GM19455 (cell line): ENCODE measurements at regions not wholly inside any gene's neighbourhood (a gene's known extent, or its start where the extent isn't known, plus 50 kb on each side); places are given as distances from the start of the nearest gene placed in this dataset.
"Not testable (repeated sequence)": the region's sequence is repeated elsewhere in the genome, so short reads cannot be mapped to it uniquely, and the experiment has no call there.

Experiments used
- ATAC-seq: cut with Tn5 transposase; IDR thresholded peaks from one replicate; pipeline ENCODE4 v1.9.1; 2021; ENCODE audit not compliant: unreplicated experiment

GRCh38 chr7:142698429-142698828 is 50.8 kb upstream of the PRSS1 start:
- no peak for ATAC-seq

- no peak for ATAC-seq
These were observed 52.0 kb upstream of the PRSS1 start for GRCh38 chr7:142697270-142697669.

DNA sequence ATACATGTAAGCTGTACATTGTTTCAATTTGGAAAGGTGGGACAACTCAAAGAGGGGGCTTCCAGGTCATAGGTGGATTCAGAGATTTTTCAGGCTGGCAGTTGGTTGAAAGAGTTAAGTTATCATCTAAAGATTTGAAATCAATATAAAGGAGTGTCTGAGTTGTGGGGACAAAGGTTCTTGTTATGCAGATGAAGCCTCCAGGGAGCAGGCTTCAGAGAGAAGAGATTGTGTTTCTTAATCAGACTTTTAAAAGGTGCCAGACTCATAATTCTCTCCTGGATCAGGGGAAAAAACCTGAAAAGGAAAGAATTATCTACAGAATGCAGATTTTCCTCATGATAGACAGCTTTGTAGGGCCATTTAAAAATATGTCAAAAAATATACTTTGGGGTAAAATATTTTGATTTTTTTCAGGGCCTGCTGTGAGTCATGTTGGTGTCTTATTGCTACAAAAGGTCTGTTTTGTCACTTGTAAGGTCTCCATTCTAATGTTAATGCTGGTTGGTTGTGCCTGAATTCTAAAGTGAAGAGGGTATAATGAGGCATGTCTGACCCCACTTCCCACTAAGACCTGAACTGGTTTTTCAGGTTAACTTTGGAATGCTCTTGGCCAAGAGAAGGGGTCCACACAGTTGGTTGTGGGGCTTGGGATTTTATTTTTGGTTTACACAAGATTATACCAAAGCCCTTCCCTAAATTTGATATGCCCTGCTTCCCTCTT is 52.7 kb upstream of the PRSS1 start:
- ATAC-seq = no peak

DNA sequence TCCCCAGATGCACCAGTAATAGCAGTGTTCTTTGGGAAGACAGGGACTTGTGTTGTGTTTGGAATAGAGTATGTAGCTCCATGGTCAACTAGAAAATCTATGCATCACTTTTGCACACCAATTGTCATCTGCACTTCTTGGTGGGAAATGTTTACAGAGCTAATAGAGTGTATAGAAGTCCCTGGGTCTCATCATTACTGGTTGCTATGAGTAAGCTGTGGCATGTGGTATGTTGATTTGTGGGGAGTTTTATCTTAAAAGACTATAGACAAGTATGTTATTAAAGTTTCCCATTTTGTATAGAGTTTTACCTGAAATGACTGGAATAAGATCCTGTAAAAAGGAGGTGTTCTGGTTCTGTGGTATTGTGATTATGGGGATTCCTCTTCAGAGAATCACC is 55.4 kb upstream of the PRSS1 start:
- ATAC-seq = no peak

- no peak for ATAC-seq
These were observed 58.6 kb upstream of the PRSS1 start for GRCh38 chr7:142690554-142691182.

DNA sequence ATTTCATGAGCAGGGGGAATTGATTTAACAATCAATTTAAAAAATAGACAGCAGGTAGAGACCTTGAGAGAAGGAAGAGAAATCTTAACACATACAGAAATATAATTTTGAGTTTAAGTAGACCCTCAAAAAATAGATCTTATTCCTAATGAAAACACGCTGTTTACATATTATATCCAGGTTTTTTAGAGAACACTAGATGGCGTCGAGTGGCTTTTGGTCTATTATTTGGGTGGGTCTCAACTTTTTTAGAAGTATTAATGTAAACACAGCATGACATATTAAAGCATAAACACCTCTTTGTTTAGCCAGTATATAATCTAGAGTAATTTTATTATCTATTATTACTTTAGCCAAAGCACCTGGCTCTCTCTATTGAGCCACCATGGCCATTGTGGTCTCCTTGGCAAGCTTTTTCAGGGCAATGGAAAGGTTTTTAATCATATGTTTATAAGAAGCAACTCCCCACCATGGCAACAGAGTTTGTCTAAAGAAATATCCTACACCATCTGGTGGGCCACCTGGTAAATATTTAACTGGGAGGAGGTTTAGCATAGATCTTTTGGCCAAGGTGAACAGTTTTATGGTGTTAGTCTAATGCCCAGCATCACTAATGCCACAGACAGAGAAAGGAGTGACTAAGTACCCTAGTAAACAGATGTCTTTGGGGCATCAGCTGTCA is 59.7 kb upstream of the PRSS1 start:
- ATAC-seq = no peak

GRCh38 chr7:142685877-142686508 is 63.3 kb upstream of the PRSS1 start:
- no peak for ATAC-seq

- no peak for ATAC-seq
These were observed 67.8 kb upstream of the PRSS1 start for GRCh38 chr7:142681314-142682092.

GRCh38 chr7:142671506-142671905 is 77.8 kb upstream of the PRSS1 start:
- ATAC-seq = no peak

GRCh38 chr7:142670511-142670910 is 78.8 kb upstream of the PRSS1 start:
- no peak for ATAC-seq

DNA sequence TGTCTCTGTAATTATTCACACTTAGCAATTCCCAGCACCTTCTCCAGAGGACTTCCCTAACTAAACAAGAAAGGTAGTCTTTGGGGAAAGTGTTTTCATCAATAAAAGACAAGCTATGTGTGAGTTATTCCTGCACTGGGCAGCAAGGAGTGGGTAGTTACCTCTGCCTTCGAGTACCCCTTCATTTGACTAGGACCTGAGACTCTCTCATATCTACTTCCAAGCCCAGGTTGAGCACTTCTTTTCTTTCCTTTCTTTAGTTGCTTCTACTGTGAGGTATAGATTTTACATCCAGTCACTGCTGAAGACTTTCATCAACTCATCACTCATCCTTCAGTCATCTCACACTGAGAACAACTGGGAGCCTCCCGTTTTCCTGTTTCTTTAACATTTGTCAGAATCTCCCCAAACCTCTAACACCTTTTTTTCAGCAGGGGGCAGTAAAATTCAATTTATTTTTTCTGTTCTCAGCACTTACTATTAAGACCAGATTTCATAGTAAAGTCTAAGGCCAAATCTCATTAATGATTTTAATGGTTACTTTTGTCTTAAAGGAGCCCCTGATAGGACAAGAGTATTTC is 80.1 kb upstream of the PRSS1 start:
- ATAC-seq = no peak

- ATAC-seq = no peak
These were observed 80.8 kb upstream of the PRSS1 start for GRCh38 chr7:142668495-142668894.

DNA sequence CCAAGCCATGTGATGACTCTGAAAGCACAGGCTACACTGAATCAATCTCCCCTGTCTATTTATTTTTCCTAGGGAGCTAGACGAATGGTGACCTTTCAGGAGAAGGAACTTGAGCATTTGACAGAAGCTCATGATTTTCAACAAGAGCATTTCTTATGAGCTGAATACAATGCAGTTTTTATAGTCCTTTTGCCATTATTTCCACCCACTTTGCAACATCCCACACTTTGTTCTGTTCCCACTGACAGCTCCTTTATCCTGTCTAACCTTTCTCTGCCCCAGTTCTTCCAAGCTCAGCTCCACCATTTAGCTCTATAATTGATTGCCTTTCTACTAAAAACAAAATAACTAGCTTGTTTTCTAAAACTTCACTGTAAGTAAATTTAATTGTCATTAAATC is 91.9 kb upstream of the PRSS1 start:
- ATAC-seq = no peak

DNA sequence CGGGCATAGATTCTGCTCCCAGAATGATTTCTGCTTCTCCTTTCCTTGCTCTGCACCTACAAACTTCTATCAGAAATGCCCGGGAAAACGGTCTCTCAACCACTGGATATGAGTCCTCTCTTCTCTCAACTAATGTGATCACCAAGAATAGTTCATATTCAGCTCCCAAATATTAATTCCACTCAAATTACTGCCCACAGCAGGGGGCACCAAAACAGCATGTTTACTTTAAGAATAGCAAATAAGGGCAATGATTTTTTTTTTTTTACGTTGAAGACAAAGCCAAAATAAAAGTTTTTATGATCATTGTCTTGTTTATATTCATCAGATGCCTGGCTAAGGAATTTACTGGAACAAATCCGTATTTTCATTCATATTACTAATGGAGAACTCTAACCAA is 94.9 kb upstream of the PRSS1 start:
- no peak for ATAC-seq

DNA sequence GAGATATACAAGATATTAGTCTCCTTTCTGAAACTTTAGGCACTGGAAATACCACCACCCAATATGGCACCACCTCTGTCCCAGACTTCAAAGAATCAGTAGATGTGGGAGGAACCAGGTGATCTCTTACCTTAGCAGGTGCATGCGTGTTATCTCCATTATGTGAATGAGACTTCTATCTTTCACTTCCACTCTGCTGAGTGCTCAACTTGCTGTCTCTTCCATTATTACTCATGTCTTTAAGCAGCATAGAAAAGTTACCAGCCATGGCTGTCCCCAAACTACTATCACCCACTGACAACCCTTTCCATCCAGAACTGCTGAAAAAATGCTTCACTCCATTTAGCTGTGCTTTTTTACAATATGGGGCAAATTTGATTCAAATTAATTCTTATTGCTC is 101.5 kb upstream of the PRSS1 start:
- ATAC-seq = no peak

- ATAC-seq = no peak
These were observed 102.7 kb upstream of the PRSS1 start for GRCh38 chr7:142646386-142647140.

DNA sequence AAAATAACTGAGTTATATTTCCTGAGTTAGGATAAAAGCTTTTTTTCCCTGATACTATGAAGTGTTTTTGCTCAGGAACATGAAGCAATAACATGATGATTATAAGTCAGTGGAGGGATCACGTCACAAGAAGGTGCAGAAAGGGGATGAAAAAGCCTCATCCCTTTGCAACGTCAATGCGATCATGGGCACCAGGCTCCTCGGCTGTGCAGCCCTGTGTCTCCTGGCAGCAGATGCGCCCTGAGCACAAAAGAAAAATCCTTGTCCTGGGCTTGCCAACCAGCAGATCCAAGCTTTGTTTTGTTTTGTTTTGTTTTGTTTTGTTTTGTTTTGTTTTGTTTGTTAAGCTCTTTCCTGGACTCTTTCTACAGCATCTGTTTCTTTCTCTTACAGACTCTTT is 103.5 kb upstream of the PRSS1 start:
- ATAC-seq = no peak

- ATAC-seq = no peak
These were observed 107.0 kb upstream of the PRSS1 start for GRCh38 chr7:142642316-142642715.

DNA sequence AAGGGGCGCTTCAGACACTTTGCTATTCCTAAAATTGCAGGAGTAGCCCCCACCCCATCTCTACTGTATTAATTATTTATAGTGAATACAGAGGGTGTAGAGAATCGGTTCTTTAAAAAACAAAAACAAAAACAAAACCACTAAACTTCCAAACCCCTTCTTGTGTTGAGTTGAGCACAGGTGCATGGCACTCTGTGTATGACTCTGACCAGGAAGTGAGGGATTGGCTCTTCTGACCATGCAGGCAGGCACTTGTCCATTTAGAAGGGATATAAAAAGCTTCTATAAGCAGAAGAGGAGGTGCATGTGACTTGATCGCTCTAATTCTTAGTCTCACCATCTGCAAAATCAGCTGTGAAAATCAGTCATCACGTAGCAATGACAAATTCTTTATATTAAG is 108.0 kb upstream of the PRSS1 start:
- ATAC-seq = not testable (repeated sequence)

DNA sequence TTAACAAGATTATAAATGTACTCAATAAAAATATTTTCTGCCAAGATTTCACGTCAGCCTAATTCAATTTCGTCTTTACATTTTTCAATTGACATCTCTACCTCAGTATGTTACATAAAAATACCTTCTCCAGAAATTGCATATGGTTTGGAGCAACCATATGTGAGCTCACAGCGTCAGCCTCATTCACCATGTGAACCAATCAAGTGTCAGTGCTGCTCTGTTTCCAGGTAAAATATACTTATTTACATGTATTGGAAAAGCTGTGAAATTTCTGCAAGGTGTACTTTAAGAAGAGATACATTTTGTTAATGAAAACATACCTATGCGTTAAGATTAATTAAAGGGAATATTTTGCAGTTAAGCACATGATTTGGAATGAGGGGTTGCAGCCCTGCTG is 110.7 kb upstream of the PRSS1 start:
- no peak for ATAC-seq
